Anterior cingulate cortex (tissue), 58 donors: ENCODE measurements at regions not wholly inside any gene's neighbourhood (a gene's known extent, or its start where the extent isn't known, plus 50 kb on each side); places are given as distances from the start of the nearest gene placed in this dataset.

Experiments used
- DNase-seq, 58 donors: peaks; one replicate each; lab custom pipeline; 2025; lab: John Stamatoyannopoulos, UW

DNA sequence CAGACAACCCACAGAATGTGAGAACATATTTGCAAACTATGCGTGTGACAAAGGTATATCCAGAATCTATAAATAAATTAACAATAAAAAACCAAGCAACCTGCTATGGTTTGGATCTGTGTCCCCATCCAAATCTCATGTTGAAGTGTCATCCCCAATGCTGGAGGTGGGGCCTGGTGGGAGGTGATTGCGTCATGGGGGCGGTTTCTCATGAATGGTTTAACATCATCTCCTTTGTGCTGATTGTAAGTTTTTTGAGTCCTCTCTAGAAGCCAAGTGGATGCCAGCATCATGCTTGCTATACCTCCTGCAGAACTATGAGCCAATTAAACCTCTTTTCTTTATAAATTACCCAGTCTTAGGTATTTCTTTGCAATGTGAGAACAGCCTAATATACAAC, 335.4 kb downstream of the MAN2A1 start:
- no peak for DNase-seq

DNA sequence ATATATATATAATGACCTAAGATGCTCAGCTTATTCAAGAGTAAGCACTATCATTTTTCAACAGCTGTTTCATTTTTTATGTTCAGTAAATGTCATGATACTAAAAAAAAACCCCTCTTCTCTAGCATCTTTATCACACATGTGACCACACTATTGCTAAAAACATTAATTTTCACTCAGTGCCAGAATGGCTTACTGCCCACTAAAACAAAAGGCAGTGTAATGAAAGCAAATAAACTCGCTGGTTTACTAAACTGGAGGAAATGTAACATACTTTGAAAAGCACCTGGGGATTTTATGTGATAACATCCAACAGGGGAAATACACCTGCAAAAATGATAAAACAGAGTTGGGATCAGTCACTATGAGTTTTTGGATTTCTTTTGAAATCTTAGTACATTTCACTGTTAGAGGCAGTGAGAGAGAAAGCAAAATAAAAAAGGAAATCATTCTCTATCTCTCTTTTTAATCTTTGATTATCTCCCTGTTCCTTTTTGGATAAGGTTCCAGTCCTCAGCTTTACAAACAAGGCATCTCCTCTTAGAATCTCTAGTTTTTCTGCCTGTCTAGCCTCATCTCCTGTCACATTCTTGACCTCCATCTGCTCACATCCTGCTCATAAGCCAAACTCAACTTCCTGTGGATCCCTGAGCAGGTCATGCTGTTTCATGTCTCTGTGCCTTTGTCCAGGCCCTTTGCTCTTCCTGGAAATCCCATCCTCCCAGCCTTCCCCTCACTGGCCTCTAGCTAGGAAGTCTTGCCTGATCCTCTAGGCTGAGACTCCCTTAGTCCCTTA, 338.0 kb downstream of the MAN2A1 start:
- DNase-seq, result no peak

DNA sequence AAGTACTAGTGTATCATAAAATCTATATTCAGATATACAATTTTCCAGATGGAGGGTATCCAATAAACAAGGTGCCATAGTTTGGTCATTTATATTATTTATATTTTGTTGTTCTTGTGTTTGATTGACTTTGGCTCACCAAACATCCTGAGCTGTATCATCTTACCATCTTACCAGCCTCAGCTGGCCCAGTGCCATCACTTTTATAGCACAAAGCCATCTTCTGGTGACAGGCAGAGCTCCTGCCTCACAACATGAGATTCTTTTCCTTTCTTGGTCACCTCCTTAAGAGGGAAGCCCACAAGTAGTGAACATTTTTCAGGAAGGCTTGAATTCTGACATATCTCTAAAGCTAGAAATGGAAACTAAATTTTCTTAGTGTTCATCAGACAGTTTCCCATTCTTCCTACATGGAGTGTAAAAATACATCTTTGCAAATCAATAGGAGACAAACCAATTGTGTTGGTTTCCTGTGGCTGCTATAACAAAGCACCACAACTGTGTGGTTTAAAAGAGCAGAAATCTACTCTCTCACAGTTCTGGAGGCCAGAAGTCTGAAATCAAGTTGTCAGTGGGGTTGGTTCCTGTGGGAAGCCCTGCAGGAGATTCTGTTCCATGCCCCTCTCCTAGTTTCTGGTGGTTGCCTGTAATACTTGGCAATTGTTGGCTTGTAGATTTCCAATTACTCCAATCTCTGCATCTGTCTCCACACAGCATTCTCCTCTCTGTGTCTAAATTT, 341.8 kb downstream of the MAN2A1 start:
- DNase-seq, result no peak

DNA sequence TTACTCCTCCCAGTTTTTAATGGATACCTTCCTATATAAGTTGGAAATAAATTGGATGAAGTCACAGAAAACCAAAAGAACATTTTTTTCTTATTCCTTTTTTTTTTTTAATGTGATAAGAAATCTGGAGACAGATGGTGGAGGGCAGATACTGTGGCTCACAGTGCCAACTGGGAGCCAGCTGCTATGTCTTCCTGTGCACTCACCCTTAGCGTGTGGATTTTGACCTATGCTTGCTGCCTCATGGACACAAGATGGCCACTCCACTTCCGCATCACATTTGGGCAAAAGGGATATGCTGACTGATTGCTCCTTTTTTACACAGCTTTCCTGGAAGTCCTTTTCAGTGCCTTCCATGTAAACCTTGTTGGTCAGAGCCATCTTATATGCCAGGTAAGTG, 342.6 kb downstream of the MAN2A1 start:
- no peak for DNase-seq

DNA sequence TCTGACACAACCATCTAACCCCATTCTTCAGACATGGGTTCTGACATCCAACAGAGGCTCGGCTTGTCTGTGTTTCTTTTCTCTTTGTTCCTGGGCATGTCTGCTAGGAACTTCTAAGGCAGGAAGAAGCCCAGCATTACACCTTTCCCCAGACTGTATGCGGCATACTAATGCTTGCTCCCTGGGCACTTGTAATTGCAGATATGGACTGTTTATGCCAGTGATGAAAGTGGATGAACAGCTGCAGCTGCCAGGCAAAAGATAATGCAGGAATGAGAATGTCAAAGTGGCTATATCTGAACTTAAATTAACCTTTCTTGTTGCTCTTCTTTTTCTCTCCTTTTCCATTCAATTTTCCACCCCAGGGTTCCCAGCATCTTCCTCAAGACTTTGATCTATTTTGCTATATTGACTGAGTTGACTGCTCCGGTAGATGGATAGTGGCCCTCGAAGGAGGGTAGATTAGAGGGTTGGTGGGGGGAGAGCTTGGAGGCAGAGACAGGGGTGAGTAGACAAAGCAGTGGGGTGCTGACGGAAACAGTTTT, 344.4 kb downstream of the MAN2A1 start:
- DNase-seq, result no peak

DNA sequence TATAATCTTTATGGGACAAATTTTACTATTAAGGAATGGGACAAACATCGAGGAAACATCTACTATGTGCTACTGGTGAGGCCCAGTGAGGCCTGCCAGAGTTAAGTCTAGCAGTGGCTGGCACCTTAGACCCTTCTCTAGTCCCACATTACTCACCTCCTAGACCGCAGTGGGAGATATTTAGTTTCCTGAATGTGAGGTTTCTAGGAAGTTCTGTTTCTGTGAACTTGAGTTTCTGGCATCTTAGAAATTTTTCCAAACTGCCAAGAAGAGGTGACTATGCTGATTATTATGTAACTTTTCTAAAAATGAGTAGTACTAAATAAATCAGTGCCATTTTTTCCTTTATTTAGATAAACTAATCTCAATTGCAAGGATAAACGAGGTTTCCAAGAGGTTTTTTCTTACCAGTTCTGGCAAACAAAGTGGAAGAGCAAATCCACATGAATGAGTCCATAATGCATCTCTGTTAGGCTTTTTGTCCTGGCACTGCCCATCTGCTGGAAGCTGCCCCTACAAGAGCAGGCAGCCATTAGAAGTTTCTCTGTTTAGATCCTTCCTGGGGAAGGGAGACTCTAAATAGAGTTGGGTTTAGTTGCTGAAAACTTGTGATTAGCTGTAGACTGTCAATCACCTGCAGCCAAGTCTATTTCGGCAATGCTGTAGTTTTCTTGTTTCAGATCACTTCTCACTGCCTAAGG, 348.7 kb downstream of the MAN2A1 start:
- DNase-seq, result no peak

DNA sequence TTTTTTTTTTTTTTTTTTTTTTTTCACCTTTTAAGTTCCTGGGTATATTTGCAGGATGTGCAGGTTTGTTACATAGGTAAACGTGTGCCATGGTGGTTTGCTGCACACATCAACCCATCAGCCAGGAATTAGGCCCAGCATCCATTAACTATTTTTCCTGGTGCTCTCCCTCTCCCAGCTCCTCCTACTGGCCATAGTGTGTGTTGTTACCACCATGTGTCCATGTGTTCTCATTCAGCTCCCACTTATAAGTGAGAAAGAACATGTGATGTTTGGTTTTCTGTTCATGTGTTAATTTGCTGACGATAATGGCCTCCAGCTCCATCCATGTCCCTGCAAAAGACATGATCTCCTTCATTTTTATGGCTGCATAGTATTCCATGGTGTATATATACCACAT, 350.5 kb downstream of the MAN2A1 start:
- no peak for DNase-seq

DNA sequence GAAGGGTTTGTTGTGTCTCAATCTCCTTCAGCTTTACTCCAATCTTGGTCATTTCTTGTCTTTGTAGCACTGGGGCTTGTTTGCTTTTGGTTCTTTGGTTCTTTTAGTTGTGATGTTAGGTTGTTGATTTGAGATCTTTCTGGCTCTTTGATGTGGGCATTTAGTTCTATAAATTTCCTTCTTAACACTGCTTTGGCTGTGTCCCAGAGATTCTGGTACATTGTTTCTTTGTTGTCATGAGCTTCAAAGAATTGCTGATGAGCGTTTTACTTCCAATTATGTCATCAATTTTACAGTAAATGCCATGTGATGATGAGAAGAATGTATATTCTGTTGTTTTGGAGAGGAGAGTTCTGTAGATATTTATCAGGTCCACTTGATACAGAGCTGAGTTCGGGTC, 353.3 kb downstream of the MAN2A1 start:
- no peak for DNase-seq

DNA sequence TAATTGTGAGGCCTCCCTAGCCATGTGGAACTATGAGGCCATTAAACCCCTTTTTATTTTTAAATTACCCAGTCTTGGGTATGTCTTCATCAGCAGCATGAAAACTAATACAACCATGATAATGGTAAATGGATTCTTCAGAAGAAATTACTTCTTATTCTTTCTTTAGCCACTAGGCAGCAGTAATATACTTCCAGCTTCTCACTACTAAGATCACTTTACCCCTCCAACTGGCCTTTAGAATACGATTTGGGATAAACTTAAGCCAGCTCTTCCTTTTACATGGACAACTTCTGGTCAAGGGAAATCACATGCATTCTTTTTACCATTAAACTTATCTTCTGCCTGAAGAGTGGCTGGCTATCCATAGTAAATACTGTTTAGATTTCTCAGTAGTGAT, 355.4 kb downstream of the MAN2A1 start:
- DNase-seq, result no peak

DNA sequence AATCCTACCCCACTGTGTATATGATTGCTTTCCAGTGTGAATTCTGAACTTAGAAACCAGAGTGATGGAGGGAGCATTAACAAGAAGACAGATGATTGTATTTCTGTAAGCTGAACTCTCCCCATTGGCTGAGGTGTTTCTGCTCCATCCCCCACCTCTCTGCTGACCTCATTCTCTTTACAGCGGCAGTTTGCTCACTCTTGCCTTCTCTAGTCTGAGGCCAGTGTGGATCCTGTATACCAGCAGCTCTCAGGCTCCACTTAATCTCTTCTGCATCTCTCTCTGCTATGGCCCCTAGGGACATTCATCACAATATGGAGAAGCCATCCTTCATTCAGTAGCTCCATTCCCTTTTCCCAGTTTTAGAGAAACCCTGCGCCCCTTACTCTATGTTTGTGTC, 358.8 kb downstream of the MAN2A1 start:
- DNase-seq, result no peak

DNA sequence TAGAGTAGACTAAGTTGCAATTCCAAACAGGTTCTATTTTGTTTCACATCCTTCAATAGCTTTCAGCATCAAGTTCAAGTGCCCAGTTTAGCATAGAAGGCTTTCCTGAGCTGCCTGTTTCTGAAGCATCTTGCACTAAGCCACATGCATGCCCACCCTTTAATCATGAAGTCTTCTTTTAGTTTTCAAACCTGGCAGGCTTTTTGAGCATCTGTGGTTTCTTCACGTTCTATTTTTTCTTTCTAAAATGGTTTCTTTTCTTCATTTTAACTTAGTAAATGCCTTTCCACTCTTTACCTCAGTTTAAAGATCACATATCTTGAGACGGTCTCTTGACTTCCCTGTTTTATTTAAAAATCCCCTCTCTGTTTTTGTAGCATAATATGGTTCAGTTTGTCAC, 360.1 kb downstream of the MAN2A1 start:
- DNase-seq, result no peak

DNA sequence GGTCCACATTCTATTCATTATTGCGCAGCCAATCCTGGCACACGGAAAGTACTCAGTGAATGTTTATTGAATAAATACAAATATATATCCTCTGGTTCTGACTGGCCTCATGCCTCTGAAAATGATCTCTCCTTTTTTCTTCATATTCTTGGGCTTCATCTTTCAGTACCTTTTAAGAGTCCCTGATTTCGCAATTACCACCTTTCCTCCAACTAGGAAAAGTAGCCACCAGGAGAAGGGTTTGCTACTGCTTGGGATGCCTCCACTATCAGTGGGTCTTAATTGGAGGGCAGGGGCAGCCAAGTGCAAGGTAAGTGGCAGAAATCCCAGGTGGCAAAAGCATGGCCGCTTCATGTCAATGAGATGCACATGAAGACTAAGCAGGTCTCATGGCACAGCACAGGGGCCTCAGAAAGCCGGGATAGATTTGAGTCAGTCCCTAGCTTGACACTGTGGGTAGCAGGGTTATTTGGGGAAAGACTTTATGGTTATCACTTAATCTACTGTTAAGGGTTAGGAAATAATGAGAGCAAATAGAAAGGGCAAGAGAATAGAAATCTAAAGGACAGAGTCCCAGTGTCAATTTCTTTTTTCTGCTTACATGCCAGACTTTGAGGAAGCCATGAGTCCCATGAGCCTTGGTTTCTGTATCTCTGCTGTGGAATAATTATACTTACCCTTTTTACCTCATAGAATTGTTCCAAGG, 361.1 kb downstream of the MAN2A1 start:
- DNase-seq, result no peak

DNA sequence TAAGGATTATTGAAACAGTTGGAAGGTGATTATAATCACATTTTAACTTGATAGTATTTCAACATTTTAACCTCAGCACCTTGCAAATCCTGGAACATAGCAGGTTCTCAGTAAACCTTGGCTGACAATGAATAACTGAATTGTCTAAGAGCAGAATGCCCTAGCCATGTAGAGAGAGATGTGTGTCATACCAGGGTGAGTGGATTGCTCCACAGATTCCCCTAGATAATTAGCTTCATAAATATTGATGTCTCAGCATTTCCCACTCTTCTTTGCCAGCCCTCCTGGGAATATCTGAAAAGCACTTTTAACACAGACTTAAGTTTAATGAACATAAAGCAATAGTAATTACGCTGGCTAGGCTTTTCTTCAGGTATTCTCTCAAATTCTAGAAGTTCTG, 363.5 kb downstream of the MAN2A1 start:
- no peak for DNase-seq

DNA sequence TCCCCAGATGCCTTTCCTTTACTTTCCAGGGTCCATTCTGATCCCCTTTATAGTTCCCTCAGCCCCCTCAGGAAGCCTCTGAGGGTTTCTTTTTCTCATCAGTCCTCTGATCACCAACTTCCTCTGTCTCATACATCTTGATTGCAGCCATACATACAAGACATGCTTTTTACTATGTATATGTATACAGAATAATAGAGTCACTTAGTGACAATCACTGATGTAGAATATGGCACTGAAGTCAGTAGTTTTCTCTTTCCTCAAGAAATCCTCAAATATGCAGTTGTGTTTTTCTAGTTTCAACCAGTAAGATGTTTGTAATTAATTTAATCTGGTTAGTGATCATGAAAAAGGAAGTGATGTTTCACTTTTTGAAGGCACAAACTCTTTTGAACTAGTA, 364.1 kb downstream of the MAN2A1 start:
- no peak for DNase-seq

DNA sequence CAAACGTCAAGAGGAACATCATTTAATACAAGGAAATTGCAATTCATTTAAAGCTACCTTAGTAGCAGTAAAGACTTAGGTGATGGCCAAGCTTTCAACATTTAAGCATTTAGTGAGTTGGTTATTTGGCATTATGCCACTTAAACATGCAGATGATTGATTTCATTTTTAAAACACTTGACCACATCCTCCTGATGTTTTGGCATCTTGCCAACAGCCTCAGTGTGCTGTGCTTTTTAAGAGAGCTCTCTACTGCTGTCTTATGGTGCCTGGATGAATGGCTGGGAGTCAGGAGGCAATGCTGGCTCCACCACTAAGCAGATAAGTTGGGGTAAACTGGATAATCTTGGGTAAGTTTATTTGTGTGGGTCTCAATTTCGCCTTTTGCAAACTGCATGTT, 364.5 kb downstream of the MAN2A1 start:
- DNase-seq, result peak in 1 of 58 donors; percentile 28

DNA sequence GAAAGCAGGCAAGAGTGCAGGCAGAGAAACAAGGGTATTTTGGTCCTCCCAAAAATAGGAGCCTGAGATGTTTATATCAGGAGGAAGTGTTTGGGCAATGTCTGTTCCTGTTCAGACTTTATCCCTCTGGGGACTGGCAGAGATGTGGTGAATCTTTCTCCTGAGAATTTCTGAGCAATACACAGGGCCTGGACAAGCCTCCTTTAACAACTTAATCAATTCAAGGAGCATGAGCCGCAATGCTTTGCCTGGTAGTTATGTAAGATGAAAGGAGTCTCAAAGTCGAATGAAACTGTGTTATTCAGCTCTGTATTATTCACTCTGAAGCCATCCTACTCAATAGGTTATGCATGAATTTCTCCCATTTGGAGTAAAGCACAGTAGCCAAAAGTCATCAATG, 365.6 kb downstream of the MAN2A1 start:
- peak in 19 of 58 donors; percentile 2 to 75 (median 8) for DNase-seq

DNA sequence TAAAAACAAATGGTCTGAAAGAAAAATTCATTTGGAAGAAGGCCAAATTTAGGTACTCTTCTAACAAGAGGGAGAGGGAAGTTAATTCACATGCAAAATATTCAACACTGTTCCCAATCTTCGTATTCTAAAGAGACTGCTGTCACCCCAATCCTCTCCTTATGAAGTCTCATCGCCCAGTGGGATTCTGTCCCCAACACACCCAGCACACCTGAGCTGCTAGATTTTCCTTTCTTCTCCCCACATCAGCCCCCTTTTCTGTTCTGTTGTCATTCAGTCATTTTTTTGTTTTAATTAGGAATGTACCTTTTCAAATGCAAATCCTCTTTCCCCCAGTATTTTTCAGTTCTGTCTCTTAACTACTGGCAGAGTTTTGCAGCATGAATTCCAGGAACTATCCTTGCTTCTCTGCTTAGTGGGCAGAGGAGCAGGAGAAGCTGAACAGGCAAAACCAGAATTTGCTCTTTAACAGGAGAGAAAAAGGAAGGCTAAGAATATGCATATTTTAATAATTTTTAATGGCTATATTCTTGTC, 366.9 kb downstream of the MAN2A1 start:
- no peak for DNase-seq

DNA sequence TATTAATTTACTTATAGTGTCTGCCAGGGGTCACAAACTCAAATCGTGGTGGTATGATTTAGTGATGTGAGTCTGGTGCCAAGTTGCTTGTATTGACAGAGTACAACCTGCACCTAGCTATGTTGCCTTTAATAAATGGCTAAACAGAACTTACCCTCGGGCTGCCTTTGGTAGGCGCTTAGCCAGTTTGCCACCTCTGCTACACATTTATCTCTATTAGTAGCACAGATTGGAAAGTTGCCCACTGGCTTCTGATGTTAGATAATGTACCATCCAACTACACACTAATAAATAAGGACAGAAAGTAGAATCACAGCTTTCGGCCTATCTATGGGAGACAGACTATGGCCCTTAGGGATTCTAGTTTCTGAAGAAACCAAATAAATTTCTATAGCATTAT, 368.4 kb downstream of the MAN2A1 start:
- DNase-seq, result no peak

DNA sequence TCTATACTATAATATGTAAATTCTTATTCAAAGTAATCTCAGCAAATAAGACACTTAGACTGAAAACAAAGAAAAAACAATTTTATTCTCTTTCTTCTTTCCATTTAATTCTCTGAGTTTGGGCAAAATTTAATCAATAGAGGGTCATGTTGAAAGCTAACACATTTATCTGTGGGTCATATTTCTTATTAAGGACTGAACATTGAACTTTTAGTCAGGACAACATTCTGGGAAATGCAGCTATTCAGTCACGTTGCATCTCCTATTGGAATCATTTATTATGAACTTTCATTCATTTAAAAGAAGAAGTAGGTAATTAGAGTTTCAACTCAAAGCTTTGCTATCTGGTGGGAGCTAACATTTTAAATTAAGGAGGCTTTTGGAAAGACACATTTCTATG, 372.5 kb downstream of the MAN2A1 start:
- no peak for DNase-seq
